ENCODE measurements at regions not wholly inside any gene's neighbourhood (a gene's known extent, or its start where the extent isn't known, plus 50 kb on each side); places are given as distances from the start of the nearest gene placed in this dataset.

DNA sequence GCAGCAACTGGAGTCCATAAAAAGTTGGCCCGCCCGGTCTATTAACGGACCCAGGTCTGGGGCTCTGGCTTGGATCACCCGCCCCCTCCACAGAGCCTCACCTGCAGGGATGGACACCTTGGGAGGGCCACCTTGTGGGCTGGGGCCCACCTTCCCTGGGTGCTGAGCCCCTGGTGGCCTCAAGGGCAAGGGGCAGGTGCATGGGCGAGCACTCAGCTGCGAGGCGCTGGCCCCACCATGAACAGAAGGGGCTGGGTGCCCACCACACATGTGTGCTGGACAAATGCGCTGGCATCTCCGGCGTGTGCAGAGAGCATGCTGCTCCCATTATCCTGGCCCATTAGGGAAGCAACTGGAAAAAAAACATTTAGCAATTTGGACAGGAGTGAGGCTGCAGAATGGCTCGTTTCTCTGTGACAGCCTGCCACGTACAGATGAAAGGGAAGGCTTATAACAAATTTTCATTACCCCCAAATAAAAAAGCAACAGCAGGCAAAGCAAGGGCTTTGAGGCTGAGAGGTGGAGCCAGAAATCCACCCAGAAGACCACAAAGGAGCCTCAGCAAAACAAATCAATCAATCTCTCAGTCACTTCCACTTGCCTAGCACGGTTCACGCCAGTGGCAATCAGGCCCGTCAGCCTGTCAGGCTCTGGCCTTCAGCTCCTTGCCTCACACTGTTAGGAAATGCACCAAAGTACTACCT lies 253.1 kb upstream of the ZNF521 start:
- intact Hi-C loops (cut with micrococcal nuclease), result no loop called here
- Histone ChIP-seq H3K27ac (replicated peaks) (no peak overlapping the region), H3K4me3 (no peak overlapping the region), H3K4me1 (no peaks in the 10 kb centered on the region), H3K36me3 (no peaks in the 10 kb centered on the region), H3K27me3 (ENCODE audit: low read depth) (peaks cover 9% of the 10 kb centered on the region), H3K9me3 (replicated peaks) (peaks cover 9% of the 10 kb centered on the region)
- TF ChIP-seq, protein P1, sequence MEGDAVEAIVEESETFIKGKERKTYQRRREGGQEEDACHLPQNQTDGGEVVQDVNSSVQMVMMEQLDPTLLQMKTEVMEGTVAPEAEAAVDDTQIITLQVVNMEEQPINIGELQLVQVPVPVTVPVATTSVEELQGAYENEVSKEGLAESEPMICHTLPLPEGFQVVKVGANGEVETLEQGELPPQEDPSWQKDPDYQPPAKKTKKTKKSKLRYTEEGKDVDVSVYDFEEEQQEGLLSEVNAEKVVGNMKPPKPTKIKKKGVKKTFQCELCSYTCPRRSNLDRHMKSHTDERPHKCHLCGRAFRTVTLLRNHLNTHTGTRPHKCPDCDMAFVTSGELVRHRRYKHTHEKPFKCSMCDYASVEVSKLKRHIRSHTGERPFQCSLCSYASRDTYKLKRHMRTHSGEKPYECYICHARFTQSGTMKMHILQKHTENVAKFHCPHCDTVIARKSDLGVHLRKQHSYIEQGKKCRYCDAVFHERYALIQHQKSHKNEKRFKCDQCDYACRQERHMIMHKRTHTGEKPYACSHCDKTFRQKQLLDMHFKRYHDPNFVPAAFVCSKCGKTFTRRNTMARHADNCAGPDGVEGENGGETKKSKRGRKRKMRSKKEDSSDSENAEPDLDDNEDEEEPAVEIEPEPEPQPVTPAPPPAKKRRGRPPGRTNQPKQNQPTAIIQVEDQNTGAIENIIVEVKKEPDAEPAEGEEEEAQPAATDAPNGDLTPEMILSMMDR (IDR thresholded peaks at IDR 0.05; ENCODE audit: borderline replicate concordance), result no peak
- no peak for DNase-seq

DNA sequence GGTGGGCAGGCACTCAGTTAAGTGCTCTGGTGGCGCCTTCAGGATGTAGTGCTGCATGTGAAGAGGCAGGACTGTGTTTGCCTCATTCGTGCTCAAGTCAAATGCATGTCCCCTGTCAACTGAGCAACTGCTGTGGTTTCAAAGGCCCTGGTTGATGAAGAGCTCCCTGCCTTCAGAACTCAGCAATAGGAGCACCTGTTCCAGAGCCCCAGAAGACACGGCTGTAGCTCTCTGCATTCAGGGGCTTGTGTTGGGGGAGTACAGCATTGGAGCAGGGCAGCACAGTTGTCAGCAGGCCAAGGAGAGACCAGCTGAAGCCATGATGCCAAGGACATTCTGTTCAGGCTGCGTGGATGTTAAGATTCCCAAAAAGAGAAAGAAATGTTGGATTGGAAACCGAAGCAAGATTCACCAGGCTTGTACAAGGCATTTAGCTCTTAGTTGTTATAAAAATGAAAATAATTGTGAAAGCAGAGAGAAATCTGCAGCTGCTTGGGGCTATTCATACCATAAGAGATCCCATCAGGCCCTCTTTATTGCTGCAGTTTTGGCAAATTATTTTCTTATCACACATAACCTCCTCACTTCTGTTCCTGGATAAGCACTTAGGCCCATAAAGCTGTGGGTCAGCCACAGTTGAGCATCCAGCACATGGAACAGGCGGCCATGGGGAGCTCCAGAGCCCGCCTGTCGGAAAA lies 252.4 kb upstream of the ZNF521 start:
- Histone ChIP-seq H3K27ac (replicated peaks) (no peak overlapping the region), H3K36me3 (no peaks in the 10 kb centered on the region), H3K4me1 (no peaks in the 10 kb centered on the region), H3K9me3 (replicated peaks) (peaks cover 9% of the 10 kb centered on the region), H3K27me3 (ENCODE audit: low read depth) (peaks cover 13% of the 10 kb centered on the region), H3K4me3 (no peak overlapping the region)
- no peak for DNase-seq
- TF ChIP-seq, protein P1 (IDR thresholded peaks at IDR 0.05; ENCODE audit: borderline replicate concordance), result no peak
- intact Hi-C loops (cut with micrococcal nuclease), result no loop called here

DNA sequence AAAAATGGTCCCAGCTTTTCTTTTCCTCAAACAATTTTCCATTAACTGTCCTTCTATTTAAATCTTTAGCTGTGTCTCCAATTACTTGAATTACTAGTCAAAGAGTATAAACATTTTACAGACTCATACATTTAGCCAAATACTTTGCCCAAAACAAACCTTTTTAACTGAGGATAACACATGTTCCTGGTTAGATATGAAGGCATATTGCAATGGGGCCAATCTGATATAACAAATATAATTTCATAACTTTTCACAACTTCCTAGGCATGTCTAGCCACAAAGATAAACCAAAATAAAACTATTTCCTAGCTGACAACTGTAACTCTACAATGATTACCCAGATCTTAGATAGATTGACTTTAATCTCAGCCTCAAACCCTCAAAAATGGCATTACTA lies 247.5 kb upstream of the ZNF521 start:
- TF ChIP-seq, protein P1 (IDR thresholded peaks at IDR 0.05; ENCODE audit: borderline replicate concordance), result no peak
- peaks cover 15% of the 10 kb centered on the region for H3K27me3 ChIP-seq (ENCODE audit: low read depth)
- H3K36me3 ChIP-seq, result no peaks in the 10 kb centered on the region
- H3K4me3 ChIP-seq, result no peak overlapping the region
- intact Hi-C loops (cut with micrococcal nuclease), result no loop called here
- no peak for DNase-seq
- no peak overlapping the region for H3K27ac ChIP-seq (replicated peaks)
- no peaks in the 10 kb centered on the region for H3K4me1 ChIP-seq
- H3K9me3 ChIP-seq (replicated peaks), result no peaks in the 10 kb centered on the region

DNA sequence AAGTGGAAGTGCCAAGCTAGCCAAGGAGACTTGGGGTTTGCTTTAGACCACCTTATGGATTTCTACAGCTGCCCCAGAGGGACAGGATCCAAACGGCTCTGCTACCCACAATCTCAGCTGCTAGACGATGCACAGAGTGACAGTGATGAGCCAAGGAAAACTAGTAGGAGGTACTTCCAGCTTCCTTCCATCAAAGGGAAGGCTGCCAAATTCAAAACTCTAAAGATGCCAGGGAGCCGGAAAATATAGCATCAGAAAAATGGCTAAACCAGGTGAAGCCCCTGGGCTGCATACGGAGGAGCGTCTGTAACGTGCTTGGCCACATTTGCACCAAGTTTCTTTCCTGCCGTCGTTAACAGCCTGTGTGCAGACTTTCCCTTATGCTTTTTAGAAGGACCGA lies 245.5 kb upstream of the ZNF521 start:
- no peak for DNase-seq
- intact Hi-C loops (cut with micrococcal nuclease), result no loop called here
- no peaks in the 10 kb centered on the region for H3K36me3 ChIP-seq
- no peak overlapping the region for H3K4me3 ChIP-seq
- peaks cover 15% of the 10 kb centered on the region for H3K27me3 ChIP-seq (ENCODE audit: low read depth)
- no peak overlapping the region for H3K27ac ChIP-seq (replicated peaks)
- no peaks in the 10 kb centered on the region for H3K9me3 ChIP-seq (replicated peaks)
- TF ChIP-seq, protein P1 (IDR thresholded peaks at IDR 0.05; ENCODE audit: borderline replicate concordance), result no peak
- no peaks in the 10 kb centered on the region for H3K4me1 ChIP-seq

DNA sequence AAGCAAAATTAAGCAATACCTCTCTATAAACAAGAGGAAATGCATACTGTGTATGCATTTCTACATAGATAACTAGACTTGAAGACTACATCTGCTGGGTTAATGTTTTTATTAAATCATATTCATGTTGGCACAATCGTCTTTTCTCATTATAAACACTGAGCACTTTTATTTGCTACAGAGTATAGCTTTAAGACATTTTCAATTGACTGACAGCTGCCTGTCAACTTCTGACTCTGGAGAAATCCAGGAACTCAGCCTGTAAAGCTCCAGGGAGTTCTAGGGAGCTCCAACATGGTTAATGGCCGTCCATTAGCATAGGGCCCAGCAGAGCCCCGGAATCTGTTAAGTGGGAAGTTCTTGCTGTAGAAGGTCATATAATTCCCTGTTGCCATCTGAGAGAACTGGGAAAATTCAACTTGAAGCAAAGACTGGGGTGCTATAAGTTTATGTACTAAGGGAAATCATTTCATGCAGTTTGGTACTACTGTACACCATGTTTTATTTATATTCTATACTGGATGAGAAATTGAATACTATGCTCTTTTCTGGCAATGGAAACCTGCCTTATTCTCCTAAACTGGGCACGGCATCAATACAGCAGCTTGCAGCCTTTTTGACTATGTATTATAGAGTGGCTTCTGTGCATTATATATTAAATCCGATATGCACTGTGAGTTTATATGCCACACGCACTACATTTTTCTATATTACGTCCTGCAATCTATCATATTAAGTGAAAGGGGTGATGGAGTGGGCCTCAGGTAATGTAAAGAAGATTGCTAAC lies 243.5 kb upstream of the ZNF521 start:
- Histone ChIP-seq H3K4me1 (no peaks in the 10 kb centered on the region), H3K36me3 (no peaks in the 10 kb centered on the region)
- TF ChIP-seq, protein P1 (IDR thresholded peaks at IDR 0.05; ENCODE audit: borderline replicate concordance), result no peak

More for the DNA sequence above, 243.5 kb upstream of the ZNF521 start:
- H3K27ac ChIP-seq (replicated peaks), result no peak overlapping the region
- H3K27me3 ChIP-seq (ENCODE audit: low read depth), result peaks cover 23% of the 10 kb centered on the region
- DNase-seq, result no peak
- no peak overlapping the region for H3K4me3 ChIP-seq
- intact Hi-C loops (cut with micrococcal nuclease), result no loop called here
- H3K9me3 ChIP-seq (replicated peaks), result no peaks in the 10 kb centered on the region
